ENCODE measurements at regions not wholly inside any gene's neighbourhood (a gene's known extent, or its start where the extent isn't known, plus 50 kb on each side); places are given as distances from the start of the nearest gene placed in this dataset.

- no peak overlapping the region for H3K9ac ChIP-seq (ENCODE audit: low read depth, low read length, poor library complexity)
- no peak overlapping the region for H2BK120ac ChIP-seq (ENCODE audit: low read depth, low read length)
- no CpG with 5 or more reads among the region's 5 CpGs for WGBS, 2 donors (ENCODE audit: extremely low coverage in 2 of 2, insufficient read length in 2 of 2, insufficient replicate concordance in 1 of 2)
- no peak overlapping the region for H2BK15ac ChIP-seq (ENCODE audit: low read length)
- no peak overlapping the region for H4K8ac ChIP-seq (ENCODE audit: low read depth, low read length)
- H3K27me3 ChIP-seq (ENCODE audit: control insufficient read depth in 3 of 3, insufficient read depth in 3 of 3, low read depth in 1 of 3, low read length in 3 of 3): no peaks in the 10 kb centered on the region
- no peaks in the 10 kb centered on the region for H3K79me1 ChIP-seq (ENCODE audit: low read depth, low read length)
- H2BK5ac ChIP-seq (ENCODE audit: low read length): no peak overlapping the region
- H3K14ac ChIP-seq (ENCODE audit: low read length): no peak overlapping the region
- no peak overlapping the region for H3K18ac ChIP-seq (ENCODE audit: low read length)
- H2AK5ac ChIP-seq (ENCODE audit: low read depth, low read length): no peak overlapping the region
- H2AFZ ChIP-seq (ENCODE audit: low read length): no peak overlapping the region
- no peak overlapping the region for H3K4ac ChIP-seq (ENCODE audit: low read length)
- H3K23ac ChIP-seq (ENCODE audit: low read depth, low read length, poor library complexity): no peak overlapping the region
- no peaks in the 10 kb centered on the region for H3K36me3 ChIP-seq (replicated peaks in 1 of 2; ENCODE audit: control insufficient read depth in 2 of 2, insufficient read depth in 2 of 2, low read length in 2 of 2)
- H3K4me1 ChIP-seq (ENCODE audit: control insufficient read depth in 2 of 2, insufficient read depth in 1 of 2, low read depth in 1 of 2, low read length in 2 of 2): peaks cover 0 to 10% of the 10 kb centered on the region in 2 donors
- H3K27ac ChIP-seq (replicated peaks; ENCODE audit: low read length): no peak overlapping the region
- H3K4me3 ChIP-seq (ENCODE audit: low read length in 2 of 2): no peak overlapping the region
- H2BK12ac ChIP-seq (ENCODE audit: low read length): no peak overlapping the region
- no peak for DNase-seq (ENCODE audit: low spot score)
- H3K4me2 ChIP-seq (ENCODE audit: insufficient read depth, low read length, poor library complexity, severe bottlenecking): no peak overlapping the region
- no peaks in the 10 kb centered on the region for H3K9me3 ChIP-seq (replicated peaks in 1 of 2; ENCODE audit: control insufficient read depth in 2 of 2, insufficient read depth in 1 of 2, low read depth in 1 of 2, low read length in 2 of 2)
- H4K91ac ChIP-seq (ENCODE audit: low read depth, low read length, poor library complexity): no peak overlapping the region
These were observed 67.0 kb upstream of the HMX1 start for GRCh38 chr4:8938623-8939022.

- no peaks in the 10 kb centered on the region for H3K36me3 ChIP-seq (replicated peaks in 1 of 2; ENCODE audit: control insufficient read depth in 2 of 2, insufficient read depth in 2 of 2, low read length in 2 of 2)
- no CpG with 5 or more reads among the region's 8 CpGs for WGBS, 2 donors (ENCODE audit: extremely low coverage in 2 of 2, insufficient read length in 2 of 2, insufficient replicate concordance in 1 of 2)
- peak overlapping the region; percentile 2 for H2BK12ac ChIP-seq (ENCODE audit: low read length)
- H2AFZ ChIP-seq (ENCODE audit: low read length): no peak overlapping the region
- no peaks in the 10 kb centered on the region for H3K79me1 ChIP-seq (ENCODE audit: low read depth, low read length)
- no peak overlapping the region for H3K4ac ChIP-seq (ENCODE audit: low read length)
- H3K9me3 ChIP-seq (replicated peaks in 1 of 2; ENCODE audit: control insufficient read depth in 2 of 2, insufficient read depth in 1 of 2, low read depth in 1 of 2, low read length in 2 of 2): no peaks in the 10 kb centered on the region
- no peak overlapping the region for H2BK5ac ChIP-seq (ENCODE audit: low read length)
- no peak overlapping the region for H2AK5ac ChIP-seq (ENCODE audit: low read depth, low read length)
- H3K4me3 ChIP-seq (ENCODE audit: low read length in 2 of 2): no peak overlapping the region
- H3K18ac ChIP-seq (ENCODE audit: low read length): peak overlapping the region; percentile 49
- no peak overlapping the region for H3K4me2 ChIP-seq (ENCODE audit: insufficient read depth, low read length, poor library complexity, severe bottlenecking)
- no peak overlapping the region for H3K14ac ChIP-seq (ENCODE audit: low read length)
- no peak overlapping the region for H2BK15ac ChIP-seq (ENCODE audit: low read length)
- H3K27me3 ChIP-seq (ENCODE audit: control insufficient read depth in 3 of 3, insufficient read depth in 3 of 3, low read depth in 1 of 3, low read length in 3 of 3): no peaks in the 10 kb centered on the region
- peaks cover 0 to 10% of the 10 kb centered on the region in 2 donors for H3K4me1 ChIP-seq (ENCODE audit: control insufficient read depth in 2 of 2, insufficient read depth in 1 of 2, low read depth in 1 of 2, low read length in 2 of 2)
- H4K91ac ChIP-seq (ENCODE audit: low read depth, low read length, poor library complexity): no peak overlapping the region
- H3K23ac ChIP-seq (ENCODE audit: low read depth, low read length, poor library complexity): no peak overlapping the region
- no peak for DNase-seq (ENCODE audit: low spot score)
- no peak overlapping the region for H4K8ac ChIP-seq (ENCODE audit: low read depth, low read length)
- no peak overlapping the region for H3K9ac ChIP-seq (ENCODE audit: low read depth, low read length, poor library complexity)
- H2BK120ac ChIP-seq (ENCODE audit: low read depth, low read length): no peak overlapping the region
- no peak overlapping the region for H3K27ac ChIP-seq (replicated peaks; ENCODE audit: low read length)
These were observed 66.5 kb upstream of the HMX1 start for GRCh38 chr4:8938137-8938536.

DNA sequence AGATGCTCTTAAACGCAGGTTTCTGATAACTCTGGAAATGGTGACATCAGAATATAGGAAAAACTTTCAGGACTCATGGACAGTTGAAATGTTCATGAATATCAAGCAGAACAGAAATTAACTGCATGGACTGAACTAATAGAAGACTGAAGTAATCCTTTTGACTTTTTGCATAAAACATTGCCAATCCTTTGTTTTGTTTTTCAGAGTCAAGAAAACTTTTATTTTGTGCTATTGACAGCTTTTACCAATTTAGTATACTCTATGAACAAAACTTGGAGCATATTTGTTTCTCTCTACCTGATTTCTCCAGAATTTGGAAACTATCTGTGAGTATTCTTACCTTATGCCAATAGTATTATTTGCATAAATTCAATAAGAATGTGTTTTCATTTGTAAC is 61.2 kb upstream of the HMX1 start:
- no peak overlapping the region for H3K4me3 ChIP-seq (ENCODE audit: low read length in 2 of 2)

GRCh38 chr4:8928074-8928473 is 56.4 kb upstream of the HMX1 start:
- no peak overlapping the region for H2BK12ac ChIP-seq (ENCODE audit: low read length)
- no peaks in the 10 kb centered on the region for H3K79me1 ChIP-seq (ENCODE audit: low read depth, low read length)
- no peak overlapping the region for H3K27ac ChIP-seq (replicated peaks; ENCODE audit: low read length)
- no peak overlapping the region for H2BK15ac ChIP-seq (ENCODE audit: low read length)
- H3K9me3 ChIP-seq (replicated peaks in 1 of 2; ENCODE audit: control insufficient read depth in 2 of 2, insufficient read depth in 1 of 2, low read depth in 1 of 2, low read length in 2 of 2): no peaks in the 10 kb centered on the region
- H2AFZ ChIP-seq (ENCODE audit: low read length): no peak overlapping the region
- H3K18ac ChIP-seq (ENCODE audit: low read length): no peak overlapping the region
- H3K23ac ChIP-seq (ENCODE audit: low read depth, low read length, poor library complexity): no peak overlapping the region
- no CpG with 5 or more reads among the region's 1 CpG for WGBS, 2 donors (ENCODE audit: extremely low coverage in 2 of 2, insufficient read length in 2 of 2, insufficient replicate concordance in 1 of 2)
- no peak for DNase-seq (ENCODE audit: low spot score)
- no peak overlapping the region for H4K8ac ChIP-seq (ENCODE audit: low read depth, low read length)
- H3K14ac ChIP-seq (ENCODE audit: low read length): no peak overlapping the region
- no peaks in the 10 kb centered on the region for H3K36me3 ChIP-seq (replicated peaks in 1 of 2; ENCODE audit: control insufficient read depth in 2 of 2, insufficient read depth in 2 of 2, low read length in 2 of 2)
- no peak overlapping the region for H2AK5ac ChIP-seq (ENCODE audit: low read depth, low read length)
- no peak overlapping the region for H2BK120ac ChIP-seq (ENCODE audit: low read depth, low read length)
- H3K4me2 ChIP-seq (ENCODE audit: insufficient read depth, low read length, poor library complexity, severe bottlenecking): no peak overlapping the region
- no peak overlapping the region for H3K9ac ChIP-seq (ENCODE audit: low read depth, low read length, poor library complexity)
- H4K91ac ChIP-seq (ENCODE audit: low read depth, low read length, poor library complexity): no peak overlapping the region
- no peaks in the 10 kb centered on the region for H3K4me1 ChIP-seq (ENCODE audit: control insufficient read depth in 2 of 2, insufficient read depth in 1 of 2, low read depth in 1 of 2, low read length in 2 of 2)
- H2BK5ac ChIP-seq (ENCODE audit: low read length): no peak overlapping the region
- no peak overlapping the region for H3K4ac ChIP-seq (ENCODE audit: low read length)
- no peak overlapping the region for H3K4me3 ChIP-seq (ENCODE audit: low read length in 2 of 2)
- no peaks in the 10 kb centered on the region for H3K27me3 ChIP-seq (ENCODE audit: control insufficient read depth in 3 of 3, insufficient read depth in 3 of 3, low read depth in 1 of 3, low read length in 3 of 3)

More for the DNA sequence above, 61.2 kb upstream of the HMX1 start:
- H3K4me1 ChIP-seq (ENCODE audit: control insufficient read depth in 2 of 2, insufficient read depth in 1 of 2, low read depth in 1 of 2, low read length in 2 of 2): no peaks in the 10 kb centered on the region
- no peak overlapping the region for H3K4ac ChIP-seq (ENCODE audit: low read length)
- no peaks in the 10 kb centered on the region for H3K9me3 ChIP-seq (replicated peaks in 1 of 2; ENCODE audit: control insufficient read depth in 2 of 2, insufficient read depth in 1 of 2, low read depth in 1 of 2, low read length in 2 of 2)
- no peak overlapping the region for H4K91ac ChIP-seq (ENCODE audit: low read depth, low read length, poor library complexity)
- H3K23ac ChIP-seq (ENCODE audit: low read depth, low read length, poor library complexity): no peak overlapping the region
- H2BK12ac ChIP-seq (ENCODE audit: low read length): no peak overlapping the region
- H2BK120ac ChIP-seq (ENCODE audit: low read depth, low read length): no peak overlapping the region
- H3K4me2 ChIP-seq (ENCODE audit: insufficient read depth, low read length, poor library complexity, severe bottlenecking): no peak overlapping the region
- H3K9ac ChIP-seq (ENCODE audit: low read depth, low read length, poor library complexity): no peak overlapping the region
- H3K36me3 ChIP-seq (replicated peaks in 1 of 2; ENCODE audit: control insufficient read depth in 2 of 2, insufficient read depth in 2 of 2, low read length in 2 of 2): no peaks in the 10 kb centered on the region
- DNase-seq (ENCODE audit: low spot score): no peak
- H2AK5ac ChIP-seq (ENCODE audit: low read depth, low read length): no peak overlapping the region
- H2BK5ac ChIP-seq (ENCODE audit: low read length): no peak overlapping the region
- H4K8ac ChIP-seq (ENCODE audit: low read depth, low read length): no peak overlapping the region
- no peaks in the 10 kb centered on the region for H3K27me3 ChIP-seq (ENCODE audit: control insufficient read depth in 3 of 3, insufficient read depth in 3 of 3, low read depth in 1 of 3, low read length in 3 of 3)
- H2BK15ac ChIP-seq (ENCODE audit: low read length): no peak overlapping the region
- H3K79me1 ChIP-seq (ENCODE audit: low read depth, low read length): no peaks in the 10 kb centered on the region
- no peak overlapping the region for H3K14ac ChIP-seq (ENCODE audit: low read length)
- no CpG with 5 or more reads among the region's 1 CpG for WGBS, 2 donors (ENCODE audit: extremely low coverage in 2 of 2, insufficient read length in 2 of 2, insufficient replicate concordance in 1 of 2)
- H3K18ac ChIP-seq (ENCODE audit: low read length): no peak overlapping the region
- H3K27ac ChIP-seq (replicated peaks; ENCODE audit: low read length): no peak overlapping the region
- H2AFZ ChIP-seq (ENCODE audit: low read length): no peak overlapping the region
